PC-3 (cell line): ENCODE measurements at regions not wholly inside any gene's neighbourhood (a gene's known extent, or its start where the extent isn't known, plus 50 kb on each side); places are given as distances from the start of the nearest gene placed in this dataset.

Source experiments
- ATAC-seq: fragments of 200-7000 bp; cut with Tn5 transposase; 2 replicates; pipeline ENCODE4 v1.9.1; 2020; ENCODE audit warnings: mild to moderate bottlenecking, moderate library complexity
- BruUV-seq: library from RNA; stranded (reverse); fragments of 400-500 nt; replicated peaks from 2 replicates; lab custom pipeline; 2021; lab: Mats Ljungman, UMichigan
- CTCF ChIA-PET: fragments of 300-600 bp; sonication (Branson Sonifier 250); formaldehyde crosslinking; loops from one replicate; lab custom pipeline; 2022; ENCODE audit warnings: antibody characterized with exemption; lab: Charles Lee
- POLR2A ChIA-PET: fragments of 300-600 bp; sonication (Branson Sonifier 250); formaldehyde crosslinking; loops from one replicate; lab custom pipeline; 2022; ENCODE audit warnings: antibody characterized with exemption; ENCODE audit not compliant: unreplicated experiment; lab: Charles Lee
- DNase-seq: peaks from one replicate; pipeline ENCODE4 v3.0.0-alpha.2; 2015
- H2AFZ ChIP-seq: fragments of 300-600 bp; sonication (generic); 2 replicates; pipeline ENCODE4 v1.6.0; 2016; ENCODE audit warnings: antibody characterized with exemption, low read length
- H3F3A ChIP-seq: fragments of 300-600 bp; sonication (generic); one replicate; pipeline ENCODE4 v1.6.0; 2017; ENCODE audit warnings: antibody characterized with exemption, low read length, control low read depth, mild to moderate bottlenecking; ENCODE audit not compliant: unreplicated experiment
- H3K27ac ChIP-seq: fragments of 300-600 bp; sonication (generic); 2 replicates; pipeline ENCODE4 v1.5.1; 2016; ENCODE audit warnings: mild to moderate bottlenecking, low read length
- H3K27me3 ChIP-seq: fragments of 300-600 bp; sonication (generic); 2 replicates; pipeline ENCODE4 v1.6.1; 2016; ENCODE audit warnings: low read length, mixed read lengths
- H3K36me3 ChIP-seq: fragments of 300-600 bp; sonication (generic); 2 replicates; pipeline ENCODE4 v1.6.1; 2016; ENCODE audit warnings: low read depth, mixed run types, low read length, mixed read lengths
- H3K4me1 ChIP-seq: fragments of 300-600 bp; sonication (generic); 2 replicates; pipeline ENCODE4 v1.5.1; 2016; ENCODE audit warnings: low read length; ENCODE audit not compliant: insufficient read depth
- H3K4me2 ChIP-seq: fragments of 300-600 bp; sonication (generic); 2 replicates; pipeline ENCODE4 v1.6.0; 2016; ENCODE audit warnings: low read length
- H3K4me3 ChIP-seq: fragments of 300-600 bp; sonication (generic); 2 replicates; pipeline ENCODE4 v1.5.1; 2016; ENCODE audit warnings: mild to moderate bottlenecking, low read length, mixed read lengths
- H3K79me2 ChIP-seq: fragments of 300-600 bp; sonication (generic); 2 replicates; pipeline ENCODE4 v1.6.1; 2017; ENCODE audit warnings: low read length, mixed read lengths
- H3K9ac ChIP-seq: fragments of 300-600 bp; sonication (generic); 2 replicates; pipeline ENCODE4 v1.6.0; 2016; ENCODE audit warnings: mild to moderate bottlenecking, low read length
- H3K9me2 ChIP-seq: fragments of 300-600 bp; sonication (generic); replicated peaks from 2 replicates; pipeline ENCODE4 v1.6.1; 2016; ENCODE audit warnings: mixed run types, low read length, mixed read lengths
- H3K9me3 ChIP-seq: fragments of 300-600 bp; sonication (generic); 2 replicates; pipeline ENCODE4 v1.6.1; 2016; ENCODE audit warnings: low read length, mixed read lengths
- H4K20me1 ChIP-seq: fragments of 300-600 bp; sonication (generic); 2 replicates; pipeline ENCODE4 v1.6.1; 2016; ENCODE audit warnings: low read length, mixed read lengths
- EZH2 ChIP-seq: fragments of 300-600 bp; sonication (generic); IDR thresholded peaks from one replicate; pipeline ENCODE4 v1.6.1; 2017; ENCODE audit warnings: antibody characterized with exemption, mild to moderate bottlenecking, low read length; ENCODE audit not compliant: unreplicated experiment
- EZH2phosphoT487 ChIP-seq: fragments of 300-600 bp; sonication (generic); IDR thresholded peaks from 2 replicates; pipeline ENCODE4 v1.6.1; 2018; ENCODE audit warnings: mild to moderate bottlenecking, antibody characterized with exemption, low read length, borderline replicate concordance
- intact Hi-C: fragments of 100-400 bp; cut with micrococcal nuclease; formaldehyde crosslinking; loops from 2 replicates; pipeline ENCODE4 v1.9.0; 2023
- TF ChIP-seq, protein P1 (sequence below): fragments of 300-600 bp; sonication (generic); conservative IDR thresholded peaks from 2 replicates; pipeline ENCODE4 v1.5.1; 2017; ENCODE audit warnings: antibody characterized with exemption, low read depth, mild to moderate bottlenecking, low read length

- H4K20me1 ChIP-seq, result no peaks in the 10 kb centered on the region
- no peaks in the 10 kb centered on the region for H3F3A ChIP-seq
- no peak overlapping the region for H3K27ac ChIP-seq
- peaks cover 7% of the 10 kb centered on the region; the same call in 1 of the 2 replicates for H3K9me3 ChIP-seq
- H3K4me2 ChIP-seq, result no peak overlapping the region
- no peaks in the 10 kb centered on the region for H3K4me1 ChIP-seq
- intact Hi-C loops, result no loop called here
- H3K79me2 ChIP-seq, result no peaks in the 10 kb centered on the region
- H3K4me3 ChIP-seq, result no peak overlapping the region
- TF ChIP-seq, protein P1, sequence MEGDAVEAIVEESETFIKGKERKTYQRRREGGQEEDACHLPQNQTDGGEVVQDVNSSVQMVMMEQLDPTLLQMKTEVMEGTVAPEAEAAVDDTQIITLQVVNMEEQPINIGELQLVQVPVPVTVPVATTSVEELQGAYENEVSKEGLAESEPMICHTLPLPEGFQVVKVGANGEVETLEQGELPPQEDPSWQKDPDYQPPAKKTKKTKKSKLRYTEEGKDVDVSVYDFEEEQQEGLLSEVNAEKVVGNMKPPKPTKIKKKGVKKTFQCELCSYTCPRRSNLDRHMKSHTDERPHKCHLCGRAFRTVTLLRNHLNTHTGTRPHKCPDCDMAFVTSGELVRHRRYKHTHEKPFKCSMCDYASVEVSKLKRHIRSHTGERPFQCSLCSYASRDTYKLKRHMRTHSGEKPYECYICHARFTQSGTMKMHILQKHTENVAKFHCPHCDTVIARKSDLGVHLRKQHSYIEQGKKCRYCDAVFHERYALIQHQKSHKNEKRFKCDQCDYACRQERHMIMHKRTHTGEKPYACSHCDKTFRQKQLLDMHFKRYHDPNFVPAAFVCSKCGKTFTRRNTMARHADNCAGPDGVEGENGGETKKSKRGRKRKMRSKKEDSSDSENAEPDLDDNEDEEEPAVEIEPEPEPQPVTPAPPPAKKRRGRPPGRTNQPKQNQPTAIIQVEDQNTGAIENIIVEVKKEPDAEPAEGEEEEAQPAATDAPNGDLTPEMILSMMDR, result no peak
- no peak for TF ChIP-seq EZH2phosphoT487
- no peaks in the 10 kb centered on the region for H3K9me2 ChIP-seq
- ATAC-seq (no peak), DNase-seq (no peak)
- H3K9ac ChIP-seq, result no peak overlapping the region
- BruUV-seq, result no TSS peak
- H3K27me3 ChIP-seq, result no peaks in the 10 kb centered on the region
- H2AFZ ChIP-seq, result no peak overlapping the region
- ChIA-PET POLR2A (no interaction called here), CTCF (no interaction called here)
- H3K36me3 ChIP-seq, result no peaks in the 10 kb centered on the region
These were observed 1489.8 kb upstream of the FLRT2 start for GRCh38 chr14:84040101-84040500.

- H3K4me3 ChIP-seq, result no peak overlapping the region
- no TSS peak for BruUV-seq
- intact Hi-C loops, result no loop called here
These were observed 1488.5 kb upstream of the FLRT2 start for GRCh38 chr14:84041421-84041820.

GRCh38 chr14:84042992-84043391 lies 1487.0 kb upstream of the FLRT2 start:
- TF ChIP-seq EZH2 (no peak), EZH2phosphoT487 (no peak)
- TF ChIP-seq, protein P1, result no peak
- no peak overlapping the region for H3K9ac ChIP-seq
- BruUV-seq, result no TSS peak
- no peaks in the 10 kb centered on the region for H3K4me1 ChIP-seq
- H3K4me2 ChIP-seq, result no peak overlapping the region
- H3K4me3 ChIP-seq, result no peak overlapping the region
- no peaks in the 10 kb centered on the region for H3K79me2 ChIP-seq
- DNase-seq (no peak), ATAC-seq (no peak)
- intact Hi-C loops, result no loop called here
- H3K36me3 ChIP-seq, result no peaks in the 10 kb centered on the region
- H3K27me3 ChIP-seq, result no peaks in the 10 kb centered on the region
- no peaks in the 10 kb centered on the region for H4K20me1 ChIP-seq
- no peak overlapping the region for H3K27ac ChIP-seq
- no peaks in the 10 kb centered on the region for H3F3A ChIP-seq
- H2AFZ ChIP-seq, result no peak overlapping the region
- ChIA-PET CTCF (no interaction called here), POLR2A (no interaction called here)
- no peaks in the 10 kb centered on the region for H3K9me2 ChIP-seq
- no peaks in the 10 kb centered on the region; the same call in 1 of the 2 replicates for H3K9me3 ChIP-seq

More at GRCh38 chr14:84041421-84041820, 1488.5 kb upstream of the FLRT2 start:
- ATAC-seq (no peak), DNase-seq (no peak)
- Histone ChIP-seq H4K20me1 (no peaks in the 10 kb centered on the region), H3F3A (no peaks in the 10 kb centered on the region), H3K9ac (no peak overlapping the region), H3K27ac (no peak overlapping the region), H2AFZ (no peak overlapping the region), H3K4me2 (no peak overlapping the region), H3K36me3 (no peaks in the 10 kb centered on the region), H3K9me2 (no peaks in the 10 kb centered on the region), H3K4me1 (no peaks in the 10 kb centered on the region), H3K79me2 (no peaks in the 10 kb centered on the region), H3K9me3 (peaks cover 7% of the 10 kb centered on the region), H3K27me3 (no peaks in the 10 kb centered on the region)
- CTCF ChIA-PET, result no interaction called here
- TF ChIP-seq, protein P1, result no peak
- TF ChIP-seq EZH2phosphoT487 (no peak), EZH2 (no peak)
- POLR2A ChIA-PET, result no interaction called here
